Coronary artery (tissue), 2 donors: ENCODE measurements at regions not wholly inside any gene's neighbourhood (a gene's known extent, or its start where the extent isn't known, plus 50 kb on each side); places are given as distances from the start of the nearest gene placed in this dataset.

Experiments used
- DNase-seq: peaks from one replicate; pipeline ENCODE4 v3.0.0-alpha.2; 2017; ENCODE audit warnings: low spot score
- H3K27ac ChIP-seq, 2 donors: fragments of 200-600 bp; sonication (generic); one replicate each; pipeline ENCODE4 v1.5.1; 2016 to 2019
- H3K4me3 ChIP-seq: fragments of 200-600 bp; sonication (generic); 2 replicates; pipeline ENCODE4 v1.5.1; 2016; ENCODE audit warnings: mild to moderate bottlenecking, moderate library complexity
- CTCF ChIP-seq: fragments of 200-600 bp; sonication (generic); IDR thresholded peaks from one replicate; pipeline ENCODE4 v1.5.1; 2019; ENCODE audit warnings: antibody characterized with exemption

GRCh38 chr16:59997706-59998105 is 1263.6 kb upstream of the GOT2 start:
- no peak for DNase-seq
- Histone ChIP-seq H3K27ac (no peak overlapping the region), H3K4me3 (no peak overlapping the region)
- no peak for TF ChIP-seq CTCF

GRCh38 chr16:59993101-59993500 is 1259.0 kb upstream of the GOT2 start:
- DNase-seq: no peak
- Histone ChIP-seq H3K27ac (no peak overlapping the region), H3K4me3 (no peak overlapping the region)
- TF ChIP-seq CTCF: no peak

- no peak overlapping the region for H3K4me3 ChIP-seq
- H3K27ac ChIP-seq: no peak overlapping the region
- TF ChIP-seq CTCF: no peak
- DNase-seq: no peak
These were observed 1257.1 kb upstream of the GOT2 start for GRCh38 chr16:59991171-59991570.

GRCh38 chr16:59988591-59988990 is 1254.5 kb upstream of the GOT2 start:
- DNase-seq: no peak
- Histone ChIP-seq H3K4me3 (no peak overlapping the region), H3K27ac (no peak overlapping the region)
- no peak for TF ChIP-seq CTCF

GRCh38 chr16:59975953-59976352 is 1241.8 kb upstream of the GOT2 start:
- no peak for DNase-seq
- H3K27ac ChIP-seq: no peak overlapping the region
- H3K4me3 ChIP-seq: no peak overlapping the region
- no peak for TF ChIP-seq CTCF

- DNase-seq: no peak
- TF ChIP-seq CTCF: no peak
- H3K4me3 ChIP-seq: no peak overlapping the region
- no peak overlapping the region for H3K27ac ChIP-seq
These were observed 1239.8 kb upstream of the GOT2 start for GRCh38 chr16:59973966-59974365.

- DNase-seq: no peak
- no peak for TF ChIP-seq CTCF
- H3K27ac ChIP-seq: no peak overlapping the region
- no peak overlapping the region for H3K4me3 ChIP-seq
These were observed 1237.1 kb upstream of the GOT2 start for GRCh38 chr16:59971264-59971663.
